SK-N-SH treated with all-trans-retinoic acid at 6 μM for 48 hours (cell line): ENCODE measurements at regions not wholly inside any gene's neighbourhood (a gene's known extent, or its start where the extent isn't known, plus 50 kb on each side); places are given as distances from the start of the nearest gene placed in this dataset.

ENCODE experiments used
- ATAC-seq: fragments of 200-7000 bp; cut with Tn5 transposase; 3 replicates; pipeline ENCODE4 v1.9.1; 2020; ENCODE audit warnings: mild to moderate bottlenecking, moderate library complexity
- ARNTL ChIP-seq: fragments of 450-650 bp; formaldehyde crosslinking; IDR thresholded peaks from 2 replicates; pipeline ENCODE4 v1.5.0; 2020; ENCODE audit warnings: low read depth, mild to moderate bottlenecking, moderate library complexity, borderline replicate concordance
- BACH2 ChIP-seq: fragments of 250-450 bp; sonication (Bioruptor Pico); IDR thresholded peaks from 2 replicates; pipeline ENCODE4 v1.9.0; 2021; ENCODE audit warnings: mild to moderate bottlenecking, borderline replicate concordance
- CSDC2 ChIP-seq: fragments of 250-450 bp; sonication (Bioruptor Pico); IDR thresholded peaks from 2 replicates; pipeline ENCODE4 v1.5.0; 2020; ENCODE audit warnings: mild to moderate bottlenecking, moderate library complexity
- CSRNP3 ChIP-seq: fragments of 250-450 bp; sonication (Bioruptor Pico); IDR thresholded peaks from 2 replicates; pipeline ENCODE4 v1.5.1; 2021; ENCODE audit warnings: mild to moderate bottlenecking, moderate library complexity
- ESRRG ChIP-seq: fragments of 250-450 bp; sonication (Bioruptor Pico); IDR thresholded peaks from 2 replicates; pipeline ENCODE4 v1.6.1; 2021; ENCODE audit warnings: mild to moderate bottlenecking
- GLIS3 ChIP-seq: fragments of 250-450 bp; sonication (Bioruptor Pico); IDR thresholded peaks from 2 replicates; pipeline ENCODE4 v1.5.0; 2020; ENCODE audit warnings: mild to moderate bottlenecking, moderate library complexity
- ISL1 ChIP-seq: fragments of 250-450 bp; sonication (Bioruptor Pico); IDR thresholded peaks from 2 replicates; pipeline ENCODE4 v2.1.2; 2022; ENCODE audit warnings: mild to moderate bottlenecking, moderate library complexity
- OSR1 ChIP-seq: fragments of 250-450 bp; sonication (Bioruptor Pico); IDR thresholded peaks from 2 replicates; pipeline ENCODE4 v1.8.0; 2022; ENCODE audit warnings: moderate library complexity, mild to moderate bottlenecking, inconsistent platforms
- PATZ1 ChIP-seq: fragments of 250-450 bp; sonication (Bioruptor Pico); IDR thresholded peaks from 2 replicates; pipeline ENCODE4 v1.8.0; 2020; ENCODE audit warnings: mild to moderate bottlenecking, moderate library complexity, borderline replicate concordance
- PPARA ChIP-seq: fragments of 250-450 bp; sonication (Bioruptor Pico); IDR thresholded peaks from 2 replicates; pipeline ENCODE4 v1.5.0; 2020; ENCODE audit warnings: mild to moderate bottlenecking, borderline replicate concordance
- RARB ChIP-seq: fragments of 250-450 bp; sonication (Bioruptor Pico); IDR thresholded peaks from 2 replicates; pipeline ENCODE4 v1.8.0; 2021; ENCODE audit warnings: mild to moderate bottlenecking, moderate library complexity
- SNAI2 ChIP-seq: fragments of 250-450 bp; sonication (Bioruptor Pico); IDR thresholded peaks from 2 replicates; pipeline ENCODE4 v1.5.0; 2020; ENCODE audit warnings: mild to moderate bottlenecking, moderate library complexity
- TCF4 ChIP-seq: fragments of 250-450 bp; sonication (Bioruptor Pico); IDR thresholded peaks from 2 replicates; pipeline ENCODE4 v1.8.0; 2021; ENCODE audit warnings: mild to moderate bottlenecking, moderate library complexity, borderline replicate concordance
- TOX ChIP-seq: fragments of 250-450 bp; sonication (Bioruptor Pico); IDR thresholded peaks from 2 replicates; pipeline ENCODE4 v1.8.0; 2021; ENCODE audit warnings: mild to moderate bottlenecking, moderate library complexity, borderline replicate concordance
- TSHZ2 ChIP-seq: fragments of 250-450 bp; sonication (Bioruptor Pico); IDR thresholded peaks from 2 replicates; pipeline ENCODE4 v1.5.0; 2020; ENCODE audit warnings: mild to moderate bottlenecking, moderate library complexity
- ZC3H10 ChIP-seq: fragments of 250-450 bp; sonication (Bioruptor Pico); IDR thresholded peaks from 2 replicates; pipeline ENCODE4 v1.5.1; 2021; ENCODE audit warnings: mild to moderate bottlenecking, moderate library complexity
- ZFP3 ChIP-seq: fragments of 250-450 bp; sonication (Bioruptor Pico); IDR thresholded peaks from 2 replicates; pipeline ENCODE4 v1.5.0; 2020; ENCODE audit warnings: mild to moderate bottlenecking, moderate library complexity
- ZFP30 ChIP-seq: fragments of 450-650 bp; formaldehyde crosslinking; IDR thresholded peaks from 2 replicates; pipeline ENCODE4 v1.5.0; 2022; ENCODE audit warnings: mild to moderate bottlenecking, moderate library complexity
- ZNF565 ChIP-seq: fragments of 450-650 bp; formaldehyde crosslinking; conservative IDR thresholded peaks from 2 replicates; pipeline ENCODE4 v1.5.0; 2020; ENCODE audit warnings: low read depth, mild to moderate bottlenecking, moderate library complexity
- ZNF8 ChIP-seq: fragments of 450-650 bp; formaldehyde crosslinking; IDR thresholded peaks from 2 replicates; pipeline ENCODE4 v1.5.0; 2020; ENCODE audit warnings: mild to moderate bottlenecking, moderate library complexity
- TF ChIP-seq, protein P1 (sequence below): fragments of 250-450 bp; sonication (Bioruptor Pico); IDR thresholded peaks from 2 replicates; pipeline ENCODE4 v1.8.0; 2021; ENCODE audit warnings: low read depth, mild to moderate bottlenecking, moderate library complexity, borderline replicate concordance

GRCh38 chr16:85309656-85310587, 197.7 kb upstream of the CIBAR2 start:
- ATAC-seq = no peak
- TF ChIP-seq RARB (CRISPR knock-in tag) = no peak
- TF ChIP-seq ARNTL = no peak
- no peak for TF ChIP-seq OSR1 (CRISPR knock-in tag)
- no peak for TF ChIP-seq CSDC2

DNA sequence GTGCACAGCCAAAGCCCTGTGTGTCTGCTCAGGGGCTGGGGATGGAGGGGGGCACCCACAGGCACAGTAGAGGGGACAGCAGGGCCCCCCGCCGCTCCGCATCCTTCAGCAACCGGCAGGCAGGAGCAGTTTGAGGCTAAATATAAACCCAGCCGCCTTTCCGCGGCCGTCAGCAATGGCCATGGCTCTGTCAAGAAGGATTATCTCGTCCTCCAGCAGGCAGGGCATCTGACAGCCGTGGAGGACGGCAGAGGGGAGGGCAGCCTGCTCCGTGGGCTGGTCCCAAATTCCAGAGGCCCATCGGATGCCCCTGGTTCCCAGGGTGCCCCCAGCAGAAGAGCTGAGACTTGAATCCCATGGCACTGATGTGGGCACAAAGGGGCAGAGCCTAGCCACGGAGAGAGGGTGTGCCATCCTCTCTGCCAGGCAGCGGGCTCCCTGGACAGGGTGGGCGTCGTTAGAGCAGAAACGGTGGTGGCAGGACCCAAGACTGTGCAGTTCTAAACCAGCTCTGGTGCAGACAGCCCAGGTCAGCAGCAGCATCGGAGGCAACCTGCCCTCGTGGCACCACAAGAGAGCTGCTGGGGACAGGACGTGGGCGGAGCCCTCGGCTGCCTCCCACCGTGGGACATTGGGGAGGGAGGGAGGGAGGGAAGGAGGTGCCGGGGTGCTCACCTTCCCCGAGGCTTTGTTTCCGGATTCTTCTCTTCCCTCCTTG, 198.8 kb upstream of the CIBAR2 start:
- TF ChIP-seq ESRRG (CRISPR knock-in tag) = no peak
- TF ChIP-seq RARB (CRISPR knock-in tag) = no peak
- TF ChIP-seq PATZ1 = no peak
- no peak for TF ChIP-seq ZNF565 (CRISPR knock-in tag)
- no peak for TF ChIP-seq SNAI2 (CRISPR knock-in tag)
- TF ChIP-seq OSR1 (CRISPR knock-in tag) = no peak
- no peak for TF ChIP-seq TOX (CRISPR knock-in tag)
- no peak for TF ChIP-seq PPARA
- TF ChIP-seq CSDC2 = no peak
- TF ChIP-seq CSRNP3 = no peak
- TF ChIP-seq TCF4 (CRISPR knock-in tag) = no peak
- no peak for TF ChIP-seq ZFP3 (CRISPR knock-in tag)
- no peak for TF ChIP-seq GLIS3 (CRISPR knock-in tag)
- TF ChIP-seq, protein P1, sequence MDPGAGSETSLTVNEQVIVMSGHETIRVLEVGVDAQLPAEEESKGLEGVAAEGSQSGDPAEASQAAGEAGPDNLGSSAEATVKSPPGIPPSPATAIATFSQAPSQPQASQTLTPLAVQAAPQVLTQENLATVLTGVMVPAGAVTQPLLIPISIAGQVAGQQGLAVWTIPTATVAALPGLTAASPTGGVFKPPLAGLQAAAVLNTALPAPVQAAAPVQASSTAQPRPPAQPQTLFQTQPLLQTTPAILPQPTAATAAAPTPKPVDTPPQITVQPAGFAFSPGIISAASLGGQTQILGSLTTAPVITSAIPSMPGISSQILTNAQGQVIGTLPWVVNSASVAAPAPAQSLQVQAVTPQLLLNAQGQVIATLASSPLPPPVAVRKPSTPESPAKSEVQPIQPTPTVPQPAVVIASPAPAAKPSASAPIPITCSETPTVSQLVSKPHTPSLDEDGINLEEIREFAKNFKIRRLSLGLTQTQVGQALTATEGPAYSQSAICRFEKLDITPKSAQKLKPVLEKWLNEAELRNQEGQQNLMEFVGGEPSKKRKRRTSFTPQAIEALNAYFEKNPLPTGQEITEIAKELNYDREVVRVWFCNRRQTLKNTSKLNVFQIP (CRISPR knock-in tag) = no peak
- TF ChIP-seq ISL1 (CRISPR knock-in tag) = no peak
- no peak for TF ChIP-seq ZNF8 (CRISPR knock-in tag)
- TF ChIP-seq BACH2 (CRISPR knock-in tag) = no peak
- ATAC-seq = no peak

DNA sequence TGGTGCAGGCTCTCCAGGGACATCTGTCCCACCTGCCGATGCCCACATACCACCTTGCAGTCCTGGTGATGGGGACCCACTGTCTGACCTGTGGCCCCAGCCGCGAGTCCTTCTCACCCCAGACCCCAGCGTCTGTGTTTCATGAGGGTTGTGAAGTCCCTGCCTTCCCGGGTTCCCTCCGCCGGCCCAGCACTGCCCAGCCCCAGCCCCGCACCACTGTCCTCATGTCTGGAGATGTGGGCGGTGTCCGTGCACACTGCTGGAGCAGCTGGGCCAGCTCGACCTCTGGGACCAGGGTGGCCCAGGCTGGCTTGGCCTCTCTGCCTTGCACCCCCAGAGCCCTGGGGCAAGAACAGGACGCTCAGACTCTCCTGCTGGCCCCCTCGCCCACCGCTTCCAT, 199.5 kb upstream of the CIBAR2 start:
- no peak for ATAC-seq
- TF ChIP-seq CSRNP3 (no peak), ZFP30 (CRISPR knock-in tag) (no peak), PPARA (no peak), ISL1 (CRISPR knock-in tag) (no peak), ZC3H10 (CRISPR knock-in tag) (no peak), SNAI2 (CRISPR knock-in tag) (no peak), ESRRG (CRISPR knock-in tag) (no peak), TSHZ2 (CRISPR knock-in tag) (no peak), CSDC2 (no peak)
